Mammary epithelial cell (primary cell): ENCODE measurements at regions not wholly inside any gene's neighbourhood (a gene's known extent, or its start where the extent isn't known, plus 50 kb on each side); places are given as distances from the start of the nearest gene placed in this dataset.

Experiments used
- CTCF ChIP-seq, 2 donors: IDR thresholded peaks in 1 of 2; conservative IDR thresholded peaks in 1 of 2; 2 replicates each; pipeline ENCODE4 v1.5.1; 2011 to 2012; ENCODE audit warnings: inconsistent platforms in 2 of 2, low read length in 2 of 2, mild to moderate bottlenecking in 2 of 2, control low read depth in 1 of 2, low read depth in 1 of 2; ENCODE audit not compliant: insufficient read depth in 1 of 2; ENCODE audit errors: extremely low read depth in 1 of 2
- EZH2 ChIP-seq: IDR thresholded peaks from 2 replicates; pipeline ENCODE4 v1.6.1; 2012; ENCODE audit warnings: low read length, inconsistent platforms, borderline replicate concordance

- TF ChIP-seq CTCF (conservative IDR thresholded peaks at IDR 0.05 in 1 of 2, IDR thresholded peaks at IDR 0.05 in 1 of 2; ENCODE audit: extremely low read depth in 1 of 2, insufficient read depth in 1 of 2, low read depth in 1 of 2, low read length in 2 of 2) (no peak), EZH2 (no peak)
Observed at GRCh38 chr5:144915452-144915851, 744.8 kb downstream of the KCTD16 start.
